Activated CD4-positive, alpha-beta T cell treated with anti-CD3 and anti-CD28 coated beads, Interleukin-2, amount 50 U/mL, for 1 hour (primary cell): ENCODE measurements at regions not wholly inside any gene's neighbourhood (a gene's known extent, or its start where the extent isn't known, plus 50 kb on each side); places are given as distances from the start of the nearest gene placed in this dataset.
"Not testable (repeated sequence)": the region's sequence is repeated elsewhere in the genome, so short reads cannot be mapped to it uniquely, and the experiment has no call there.

Experiments
- DNase-seq: peaks from one replicate; pipeline ENCODE4 v3.0.0-alpha.2; 2020

- DNase-seq: no peak
Observed at GRCh38 chr5:105617436-105618215, 2053.1 kb downstream of the EFNA5 start.

GRCh38 chr5:105616599-105616998, 2054.0 kb upstream of the NUDT12 start:
- DNase-seq: no peak

- not testable (repeated sequence) for DNase-seq
Observed at GRCh38 chr5:105602406-105602805, 2039.8 kb upstream of the NUDT12 start.

GRCh38 chr5:105593011-105593760, 2030.6 kb upstream of the NUDT12 start:
- DNase-seq: no peak

DNA sequence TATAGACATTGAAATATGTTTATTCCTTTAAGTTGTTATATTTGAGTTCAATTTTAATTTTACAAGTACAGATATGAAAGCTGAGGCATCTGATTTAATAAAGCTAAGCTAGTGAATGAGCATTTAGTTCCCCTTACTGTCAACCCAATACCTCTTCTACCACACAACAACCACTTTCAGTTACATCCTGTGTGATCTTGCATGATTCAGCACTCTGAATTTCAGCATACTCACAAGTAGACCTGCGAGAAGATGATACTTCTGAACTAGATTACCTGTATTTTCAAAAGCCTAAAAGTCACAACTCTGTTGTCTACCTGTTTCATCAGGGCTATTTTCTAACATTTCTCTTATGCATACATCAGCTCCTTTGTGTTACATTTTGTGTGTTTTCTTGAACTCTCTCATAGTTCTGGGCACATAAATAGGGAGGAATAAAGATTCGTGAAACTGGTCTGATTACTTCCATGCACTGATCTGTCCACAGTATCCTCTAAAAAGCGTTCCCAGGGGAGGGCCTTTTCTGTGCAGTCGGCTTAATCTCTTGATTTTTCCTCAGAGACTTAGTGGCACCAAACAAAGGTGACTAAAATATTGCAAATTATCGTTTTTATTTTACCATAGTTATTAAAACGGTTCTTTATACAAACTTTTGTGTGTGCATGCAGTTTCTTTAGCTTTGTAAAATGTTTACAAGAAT, 2025.5 kb upstream of the NUDT12 start:
- no peak for DNase-seq

DNA sequence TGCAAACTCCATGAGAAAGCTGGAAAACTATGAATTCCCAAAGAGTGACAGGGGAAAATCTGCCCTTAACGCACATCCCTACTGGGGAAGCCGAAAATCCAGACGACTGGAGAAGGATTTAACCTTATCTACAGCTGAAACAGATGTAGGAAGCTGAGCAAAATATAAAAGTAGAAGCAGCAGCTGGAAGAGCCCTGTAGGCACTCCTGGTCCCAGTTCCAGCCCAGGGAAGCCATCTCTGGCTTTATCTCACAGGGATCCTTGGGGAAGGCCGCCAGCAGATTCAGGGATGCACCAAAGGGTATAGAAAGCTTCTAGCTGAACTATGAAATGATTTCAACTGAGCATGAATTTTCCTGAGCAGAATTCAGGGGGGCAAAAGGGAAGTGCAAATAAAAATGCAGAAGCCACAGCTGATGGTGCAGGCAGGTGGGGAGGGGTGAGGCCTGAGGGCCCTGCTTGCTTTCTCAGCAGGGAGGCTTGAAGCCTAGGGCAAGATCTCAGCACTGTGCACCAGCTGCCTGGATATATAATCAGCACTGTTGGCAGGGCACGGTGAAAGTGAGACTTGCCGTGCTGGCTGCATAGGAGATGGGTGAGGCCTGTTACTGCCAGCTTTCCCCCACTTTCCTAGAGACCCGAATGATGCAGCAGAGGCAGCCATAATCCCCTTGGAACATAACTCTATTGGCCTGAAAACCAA, 2019.5 kb upstream of the NUDT12 start:
- no peak for DNase-seq

DNA sequence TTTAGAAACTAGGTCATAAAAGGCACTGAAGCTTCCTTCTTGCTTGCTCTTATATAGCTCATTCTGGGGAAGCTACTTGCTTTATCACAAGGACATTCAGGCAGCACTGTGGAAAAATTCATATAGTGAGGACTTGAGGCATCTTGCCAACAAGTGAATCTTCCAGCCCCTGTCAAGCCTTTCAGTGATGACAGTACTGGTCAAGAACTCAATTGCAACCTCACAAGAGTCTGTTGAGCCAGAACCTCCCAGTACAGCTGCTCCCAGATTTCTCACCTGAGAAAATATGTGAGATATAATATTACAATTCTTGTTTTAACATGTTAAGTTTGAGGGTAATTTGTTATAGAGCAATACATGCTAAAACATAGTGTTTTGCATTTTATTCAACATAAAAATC, 2011.0 kb upstream of the NUDT12 start:
- DNase-seq: no peak

GRCh38 chr5:105565531-105565930, 2002.9 kb upstream of the NUDT12 start:
- no peak for DNase-seq

DNA sequence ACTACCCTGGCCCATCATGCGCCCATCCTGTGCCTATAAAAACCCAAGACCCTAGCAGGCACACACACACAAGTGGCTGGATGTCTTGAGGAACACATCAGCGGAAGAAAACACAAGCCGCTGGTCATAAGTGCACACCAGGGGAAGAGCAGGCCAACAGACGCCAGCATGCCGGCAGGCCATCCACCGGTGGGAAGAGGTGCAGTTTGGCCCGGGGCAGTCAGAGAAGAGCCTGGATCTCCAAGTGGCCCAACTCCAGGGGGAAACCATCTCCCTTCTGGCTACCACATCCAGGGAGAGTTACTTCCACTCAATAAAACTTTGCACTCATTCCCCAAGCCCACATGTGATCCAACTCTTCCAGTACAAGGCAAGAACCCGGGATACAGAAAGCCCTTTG, 2001.3 kb upstream of the NUDT12 start:
- no peak for DNase-seq

- no peak for DNase-seq
Observed at GRCh38 chr5:105554568-105555169, 1992.1 kb upstream of the NUDT12 start.

DNA sequence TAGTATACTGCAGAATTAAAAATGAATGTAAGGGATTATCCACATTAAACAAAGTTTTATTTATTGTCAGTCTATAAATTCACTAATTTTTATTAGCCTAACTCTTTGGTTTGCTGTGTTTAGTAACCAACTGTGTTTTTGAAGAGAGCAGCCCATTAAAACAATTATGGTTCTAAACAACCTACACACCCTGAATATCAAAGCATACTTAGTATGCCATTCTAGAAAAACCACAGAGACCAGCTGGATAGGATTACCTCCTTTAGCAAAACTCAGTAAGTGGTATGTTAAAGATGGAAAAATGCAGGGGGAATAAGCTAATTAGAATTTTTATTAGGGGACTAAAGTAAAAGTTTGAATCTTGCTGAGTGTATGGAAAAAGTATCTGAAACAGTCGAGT, 1981.7 kb upstream of the NUDT12 start:
- no peak for DNase-seq

- DNase-seq: no peak
Observed at GRCh38 chr5:105536675-105537074, 1974.1 kb upstream of the NUDT12 start.

DNA sequence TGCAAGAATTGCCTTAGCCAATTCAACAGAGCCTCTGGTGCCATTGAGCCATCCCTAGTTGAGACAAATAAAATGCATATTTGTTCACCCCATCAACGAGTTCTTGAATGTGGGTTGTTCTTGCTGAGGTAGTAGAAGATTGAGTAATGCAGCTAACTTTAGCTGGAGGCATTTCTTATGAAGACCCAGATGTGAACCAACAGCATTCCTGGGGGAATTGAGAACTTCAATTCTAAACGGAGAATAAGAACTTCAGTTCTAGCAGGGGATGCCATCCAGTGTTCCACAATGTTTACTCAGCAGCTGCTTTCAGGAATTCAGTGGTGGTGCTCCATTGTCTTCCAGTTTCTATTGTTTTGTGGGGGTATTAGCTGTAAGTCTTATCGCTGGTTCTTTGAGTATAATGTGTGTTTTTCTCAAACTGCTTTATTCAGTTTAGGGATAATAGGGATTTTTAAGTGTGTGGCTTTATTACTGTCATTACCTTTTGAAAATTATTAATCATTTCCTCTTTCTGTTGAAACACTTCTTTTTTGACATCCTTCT, 1968.2 kb upstream of the NUDT12 start:
- DNase-seq: no peak

- DNase-seq: no peak
Observed at GRCh38 chr5:105529851-105530250, 1967.3 kb upstream of the NUDT12 start.

- DNase-seq: no peak
Observed at GRCh38 chr5:105508519-105508918, 1945.9 kb upstream of the NUDT12 start.

- DNase-seq: no peak
Observed at GRCh38 chr5:105506692-105507277, 1944.2 kb upstream of the NUDT12 start.

DNA sequence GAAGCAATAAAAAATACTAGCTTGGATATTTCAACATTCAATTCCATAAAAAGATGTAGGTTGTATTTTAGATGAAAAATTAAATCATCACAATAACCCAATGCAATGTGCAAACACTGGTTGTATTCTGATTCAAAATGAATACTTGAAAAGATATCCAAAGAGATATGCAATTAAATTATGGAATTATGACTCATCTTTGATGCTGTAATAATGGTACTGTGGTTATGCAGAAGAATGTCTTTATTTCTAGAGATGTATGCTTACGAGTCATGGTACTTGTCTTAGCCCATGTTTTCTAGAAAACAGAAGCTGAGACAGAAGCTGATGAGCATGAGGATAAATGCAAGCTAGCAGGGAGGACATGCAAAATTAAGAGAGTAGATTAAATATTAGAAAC, 1941.4 kb upstream of the NUDT12 start:
- no peak for DNase-seq

DNA sequence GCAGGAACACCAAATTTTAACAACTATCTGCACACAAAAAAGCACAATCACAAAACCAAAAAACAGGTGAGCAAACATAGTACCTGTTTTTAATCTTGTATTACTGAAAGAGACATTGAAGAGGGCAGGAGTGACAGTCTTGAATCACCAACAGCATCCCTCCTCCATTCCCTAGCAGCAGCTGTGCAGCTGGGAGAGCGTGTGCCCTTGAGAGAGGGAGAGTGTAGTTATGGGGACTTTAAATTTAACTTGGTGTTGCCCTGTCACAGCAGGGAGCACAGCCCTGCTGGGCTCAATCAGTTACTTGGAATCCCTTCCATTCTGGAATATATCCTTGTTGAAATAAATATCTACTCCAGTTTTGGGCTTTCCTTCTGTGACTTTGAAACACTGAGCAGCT, 1938.7 kb upstream of the NUDT12 start:
- no peak for DNase-seq

- no peak for DNase-seq
Observed at GRCh38 chr5:105475401-105475800, 1912.8 kb upstream of the NUDT12 start.

DNA sequence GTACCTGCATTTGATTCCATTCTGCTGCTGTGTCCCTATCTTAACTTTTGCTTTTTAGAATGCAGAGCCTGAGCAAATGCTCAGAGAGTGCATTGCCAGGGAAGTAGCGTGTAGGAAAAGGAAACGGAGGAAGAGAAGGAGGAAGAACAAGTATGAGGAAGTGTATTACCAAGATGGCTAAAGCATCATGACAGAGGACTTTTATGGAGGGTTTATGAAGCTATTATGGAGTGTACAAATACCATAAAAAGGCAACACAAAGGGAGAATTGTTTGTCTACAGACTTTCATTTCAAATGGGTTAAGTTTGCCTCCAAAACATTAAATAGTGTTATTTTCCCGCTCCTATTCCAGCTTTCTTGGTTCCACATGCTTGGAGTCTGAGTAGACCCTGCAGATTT, 1899.8 kb upstream of the NUDT12 start:
- DNase-seq: no peak

GRCh38 chr5:105460721-105461120, 1898.1 kb upstream of the NUDT12 start:
- no peak for DNase-seq

- no peak for DNase-seq
Observed at GRCh38 chr5:105453216-105453807, 1890.7 kb upstream of the NUDT12 start.
